Peyer's patch (tissue), 4 donors: ENCODE measurements at regions not wholly inside any gene's neighbourhood (a gene's known extent, or its start where the extent isn't known, plus 50 kb on each side); places are given as distances from the start of the nearest gene placed in this dataset.

Experiments
- DNase-seq, 3 donors: peaks; one replicate each; pipeline ENCODE4 v3.0.0-alpha.2; 2017 to 2019
- H3K27ac ChIP-seq, 4 donors: fragments of 200-600 bp; sonication (generic); one replicate each; pipeline ENCODE4 v1.5.1; 2016 to 2019
- H3K27me3 ChIP-seq, 2 donors: fragments of 200-600 bp; sonication (generic); one replicate each; pipeline ENCODE4 v1.5.1; 2019
- H3K36me3 ChIP-seq, 3 donors: fragments of 200-600 bp; sonication (generic); one replicate each; pipeline ENCODE4 v1.5.1; 2016 to 2019
- H3K4me1 ChIP-seq, 4 donors: fragments of 200-600 bp; sonication (generic); one replicate each; pipeline ENCODE4 v1.5.1; 2016 to 2019
- H3K4me3 ChIP-seq, 4 donors: fragments of 200-600 bp; sonication (generic); 1 replicate in 3 of 4; 2 replicates in 1 of 4; pipeline ENCODE4 v1.5.1; 2016 to 2019; ENCODE audit warnings: mild to moderate bottlenecking in 1 of 4
- H3K9me3 ChIP-seq, 4 donors: fragments of 200-600 bp; sonication (generic); one replicate each; pipeline ENCODE4 v1.5.1; 2016 to 2019; ENCODE audit warnings: mild to moderate bottlenecking in 1 of 4
- POLR2A ChIP-seq, 2 donors: fragments of 450-650 bp; IDR thresholded peaks; one replicate each; pipeline ENCODE4 v1.5.1; 2017; ENCODE audit warnings: antibody characterized with exemption in 2 of 2, mild to moderate bottlenecking in 2 of 2, moderate library complexity in 2 of 2
- TF ChIP-seq, protein P1 (sequence below), 6 experiments: fragments of 450-650 bp in 4 of 6; fragments of 200-600 bp in 2 of 6; sonication (generic) in 1 of 6; IDR thresholded peaks; one replicate each; pipeline ENCODE4 v1.5.1; 2017 to 2019; ENCODE audit warnings: antibody characterized with exemption in 6 of 6, mild to moderate bottlenecking in 3 of 6, moderate library complexity in 1 of 6

DNA sequence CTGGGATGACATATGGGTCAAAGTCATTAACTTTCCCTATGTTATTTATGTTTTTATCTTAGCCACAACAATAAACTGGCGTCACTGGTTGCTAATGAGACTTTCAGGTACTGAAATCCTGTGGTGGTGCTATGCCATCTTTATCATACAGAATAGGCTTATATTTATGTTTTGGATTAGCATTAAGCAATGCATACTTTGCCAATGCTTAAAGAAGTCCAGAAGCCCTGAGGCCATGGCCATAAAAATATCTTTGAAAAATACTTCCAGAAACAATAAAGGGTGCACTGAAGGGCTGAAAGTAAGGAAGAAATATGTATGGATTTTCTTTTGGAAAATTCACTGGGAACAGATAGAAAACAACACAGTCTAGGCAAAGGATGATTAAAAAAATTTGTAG, 304.6 kb upstream of the SLC10A2 start:
- no peak for DNase-seq
- Histone ChIP-seq H3K9me3 (no peaks in the 10 kb centered on the region), H3K27ac (no peak overlapping the region), H3K4me1 (no peaks in the 10 kb centered on the region), H3K27me3 (no peaks in the 10 kb centered on the region), H3K36me3 (no peaks in the 10 kb centered on the region), H3K4me3 (no peak overlapping the region)
- TF ChIP-seq POLR2A (IDR thresholded peaks at IDR 0.05) = no peak
- TF ChIP-seq, protein P1, sequence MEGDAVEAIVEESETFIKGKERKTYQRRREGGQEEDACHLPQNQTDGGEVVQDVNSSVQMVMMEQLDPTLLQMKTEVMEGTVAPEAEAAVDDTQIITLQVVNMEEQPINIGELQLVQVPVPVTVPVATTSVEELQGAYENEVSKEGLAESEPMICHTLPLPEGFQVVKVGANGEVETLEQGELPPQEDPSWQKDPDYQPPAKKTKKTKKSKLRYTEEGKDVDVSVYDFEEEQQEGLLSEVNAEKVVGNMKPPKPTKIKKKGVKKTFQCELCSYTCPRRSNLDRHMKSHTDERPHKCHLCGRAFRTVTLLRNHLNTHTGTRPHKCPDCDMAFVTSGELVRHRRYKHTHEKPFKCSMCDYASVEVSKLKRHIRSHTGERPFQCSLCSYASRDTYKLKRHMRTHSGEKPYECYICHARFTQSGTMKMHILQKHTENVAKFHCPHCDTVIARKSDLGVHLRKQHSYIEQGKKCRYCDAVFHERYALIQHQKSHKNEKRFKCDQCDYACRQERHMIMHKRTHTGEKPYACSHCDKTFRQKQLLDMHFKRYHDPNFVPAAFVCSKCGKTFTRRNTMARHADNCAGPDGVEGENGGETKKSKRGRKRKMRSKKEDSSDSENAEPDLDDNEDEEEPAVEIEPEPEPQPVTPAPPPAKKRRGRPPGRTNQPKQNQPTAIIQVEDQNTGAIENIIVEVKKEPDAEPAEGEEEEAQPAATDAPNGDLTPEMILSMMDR (IDR thresholded peaks at IDR 0.05) = no peak

DNA sequence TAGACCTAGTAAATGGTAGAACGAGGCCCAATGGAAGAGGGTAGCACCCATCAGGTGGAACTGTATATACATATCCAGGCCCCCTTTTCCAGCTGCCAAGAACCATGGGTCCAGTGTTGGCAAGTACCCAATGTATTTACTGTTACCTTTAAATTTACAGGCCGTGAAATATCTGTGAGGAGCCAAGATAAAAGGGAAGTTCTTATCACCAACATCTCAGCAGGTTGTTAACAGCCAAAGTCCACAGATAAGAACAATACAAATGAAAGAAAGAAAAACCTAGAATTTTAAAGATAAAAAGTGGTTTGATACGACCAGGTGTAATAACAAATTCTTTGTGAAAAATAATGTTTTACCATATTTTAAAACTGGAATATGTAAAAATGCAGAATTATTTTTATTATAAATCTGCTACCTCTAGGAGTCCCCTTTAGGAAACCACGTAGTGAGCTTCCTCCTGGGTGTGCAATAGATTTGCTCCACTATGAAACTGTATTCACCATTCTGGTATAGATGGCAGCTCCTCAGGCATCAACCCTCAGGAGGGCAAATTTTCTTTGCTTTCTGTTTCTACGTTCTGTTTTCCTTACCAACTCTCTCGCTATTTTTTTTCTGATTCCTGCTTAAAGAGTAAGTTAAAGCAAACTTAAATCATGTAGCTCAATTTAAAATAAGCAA, 292.2 kb upstream of the SLC10A2 start:
- TF ChIP-seq, protein P1 (IDR thresholded peaks at IDR 0.05) = peak in 1 of 6 experiments; percentile 6
- no peak for TF ChIP-seq POLR2A (IDR thresholded peaks at IDR 0.05)
- no peaks in the 10 kb centered on the region for H3K27me3 ChIP-seq
- no peaks in the 10 kb centered on the region for H3K36me3 ChIP-seq
- no peak for DNase-seq
- H3K4me3 ChIP-seq = no peak overlapping the region
- H3K9me3 ChIP-seq = no peaks in the 10 kb centered on the region
- no peak overlapping the region for H3K27ac ChIP-seq
- peaks cover 0 to 5% (median 0%) of the 10 kb centered on the region in 4 donors for H3K4me1 ChIP-seq

DNA sequence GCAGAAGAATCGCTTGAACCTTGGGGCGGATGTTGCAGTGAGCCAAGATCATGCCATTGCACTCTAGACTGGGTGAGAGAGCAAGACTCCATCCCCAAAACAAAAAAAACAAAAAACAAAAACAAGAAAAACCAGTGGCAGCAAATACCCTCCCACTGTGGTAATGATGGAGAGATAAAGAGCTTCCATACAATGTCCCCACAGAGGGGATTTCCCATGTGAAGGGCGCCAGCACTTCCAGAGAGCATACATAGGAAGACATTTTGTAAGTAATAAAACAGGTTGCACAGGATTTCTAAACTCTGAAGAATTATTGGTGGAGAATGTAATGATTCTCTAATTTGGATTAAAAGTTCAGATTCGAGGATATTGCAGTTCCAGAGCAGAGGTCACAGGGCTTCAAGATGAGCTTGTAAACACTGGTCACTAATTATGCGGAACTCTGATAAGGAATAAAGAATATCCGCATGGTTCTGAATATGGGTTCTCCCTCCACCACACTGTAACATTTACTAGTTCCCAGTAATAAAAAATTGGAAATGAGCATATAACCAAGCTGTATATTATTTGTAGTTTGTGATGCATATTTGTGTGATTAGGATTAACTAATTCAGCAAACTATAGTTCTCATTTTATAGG, 290.1 kb upstream of the SLC10A2 start:
- no peaks in the 10 kb centered on the region for H3K27me3 ChIP-seq
- H3K4me1 ChIP-seq = peaks cover 0 to 9% (median 1%) of the 10 kb centered on the region in 4 donors
- H3K9me3 ChIP-seq = no peaks in the 10 kb centered on the region
- no peaks in the 10 kb centered on the region for H3K36me3 ChIP-seq
- no peak overlapping the region for H3K4me3 ChIP-seq
- TF ChIP-seq POLR2A (IDR thresholded peaks at IDR 0.05) = no peak
- TF ChIP-seq, protein P1 (IDR thresholded peaks at IDR 0.05) = no peak
- no peak overlapping the region for H3K27ac ChIP-seq
- no peak for DNase-seq

DNA sequence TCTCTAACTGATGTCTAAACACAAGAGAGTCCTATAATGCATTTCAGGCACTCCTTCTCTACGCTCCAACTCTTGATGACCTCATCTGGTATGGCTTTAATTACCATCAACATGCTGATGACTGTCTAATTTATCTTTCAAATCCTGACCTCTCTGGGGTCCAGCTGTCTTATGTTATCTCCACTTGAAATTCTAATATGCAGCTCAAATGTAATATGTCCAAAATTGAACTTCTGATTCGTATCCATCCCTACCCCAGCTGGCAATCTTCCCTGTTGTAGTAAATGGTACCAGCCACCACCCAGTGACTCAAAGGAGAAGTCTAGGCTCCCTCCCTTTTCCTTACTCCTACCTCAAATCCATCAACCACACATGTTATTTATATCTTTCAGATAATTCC, 288.0 kb upstream of the SLC10A2 start:
- Histone ChIP-seq H3K27me3 (no peaks in the 10 kb centered on the region), H3K4me3 (no peak overlapping the region), H3K9me3 (no peaks in the 10 kb centered on the region), H3K36me3 (no peaks in the 10 kb centered on the region), H3K27ac (no peak overlapping the region), H3K4me1 (peaks cover 0 to 15% (median 1%) of the 10 kb centered on the region in 4 donors)
- no peak for DNase-seq
- TF ChIP-seq, protein P1 (IDR thresholded peaks at IDR 0.05) = no peak
- no peak for TF ChIP-seq POLR2A (IDR thresholded peaks at IDR 0.05)

DNA sequence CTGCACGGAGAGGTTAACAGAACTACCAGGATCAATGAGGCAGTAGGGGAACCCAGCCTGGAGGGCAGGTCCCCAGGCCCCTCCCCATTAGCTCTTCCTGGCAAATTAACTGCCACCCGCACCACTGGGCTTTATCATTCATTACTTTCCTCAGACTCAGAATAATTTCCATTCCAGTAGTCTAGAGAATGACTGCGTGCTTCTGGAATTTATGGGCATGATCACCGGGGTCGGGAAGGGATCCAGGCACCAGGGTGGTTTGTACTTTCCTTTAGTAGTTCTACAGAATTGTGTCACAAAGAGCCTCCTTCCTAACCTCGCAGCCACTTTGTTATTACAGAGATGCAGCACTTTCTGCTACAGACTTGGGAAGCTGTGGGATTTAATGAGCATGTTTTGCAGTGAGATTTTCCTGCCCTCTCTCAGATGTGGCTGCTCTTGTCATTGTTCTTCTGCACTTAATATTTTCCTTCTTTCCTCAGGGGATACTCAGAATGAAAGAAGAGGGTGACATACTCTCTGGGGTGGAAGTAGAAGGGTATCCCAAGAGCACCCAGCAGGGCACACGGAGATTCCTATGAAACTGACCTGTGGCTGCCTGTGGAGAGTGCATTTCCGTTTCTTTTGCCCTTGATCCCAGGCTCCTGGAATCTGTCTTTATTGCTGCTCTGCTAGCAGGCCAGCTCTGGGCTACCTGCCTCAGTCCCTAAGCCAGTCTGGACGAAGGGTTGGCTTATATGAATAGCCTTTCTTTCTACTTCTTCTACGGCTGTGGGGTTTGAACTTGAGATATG, 285.0 kb upstream of the SLC10A2 start:
- Histone ChIP-seq H3K27me3 (no peaks in the 10 kb centered on the region), H3K4me1 (peaks cover 0 to 9% (median 1%) of the 10 kb centered on the region in 4 donors), H3K4me3 (no peak overlapping the region), H3K27ac (no peak overlapping the region), H3K36me3 (no peaks in the 10 kb centered on the region), H3K9me3 (no peaks in the 10 kb centered on the region)
- TF ChIP-seq POLR2A (IDR thresholded peaks at IDR 0.05) = no peak
- TF ChIP-seq, protein P1 (IDR thresholded peaks at IDR 0.05) = no peak
- no peak for DNase-seq
